GM12891 (cell line): ENCODE measurements at regions not wholly inside any gene's neighbourhood (a gene's known extent, or its start where the extent isn't known, plus 50 kb on each side); places are given as distances from the start of the nearest gene placed in this dataset.

Source experiments
- PAX5 ChIP-seq: IDR thresholded peaks from 2 replicates; pipeline ENCODE4 v1.6.1; 2011; ENCODE audit warnings: low read length, moderate library complexity, mild to moderate bottlenecking; ENCODE audit not compliant: insufficient read depth, severe bottlenecking
- POLR2A ChIP-seq: IDR thresholded peaks from 2 replicates; pipeline ENCODE4 v1.6.1; 2011; ENCODE audit warnings: low read depth, low read length, control low read depth
- POLR2AphosphoS5 ChIP-seq: IDR thresholded peaks from 2 replicates; pipeline ENCODE4 v1.6.1; 2011; ENCODE audit warnings: low read depth, low read length, control low read depth
- POU2F2 ChIP-seq: IDR thresholded peaks from 2 replicates; pipeline ENCODE4 v1.6.1; 2011; ENCODE audit warnings: low read depth, mild to moderate bottlenecking, control low read depth, low read length, moderate library complexity
- TAF1 ChIP-seq: IDR thresholded peaks from 2 replicates; pipeline ENCODE4 v1.6.1; 2011; ENCODE audit warnings: low read depth, low read length, control low read depth

DNA sequence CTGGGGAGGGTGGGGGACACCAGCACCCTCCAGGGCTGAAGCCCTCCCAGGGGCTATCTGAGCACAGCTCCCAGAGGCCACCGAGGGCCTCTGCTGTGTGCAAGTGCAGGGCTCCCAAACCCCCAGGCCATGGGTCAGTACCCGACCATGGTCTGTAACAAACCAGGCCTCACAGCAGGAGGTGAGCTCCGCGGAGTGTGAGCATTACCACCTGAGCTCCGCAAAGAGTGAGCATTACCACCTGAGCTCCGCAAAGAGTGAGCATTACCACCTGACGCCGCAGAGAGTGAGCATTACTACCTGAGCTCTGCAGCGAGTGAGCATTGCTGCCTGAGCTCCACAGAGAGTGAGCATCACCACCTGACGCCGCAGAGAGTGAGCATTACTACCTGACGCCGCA lies 152.9 kb upstream of the IRX2 start:
- TF ChIP-seq POLR2AphosphoS5 (no peak), POU2F2 (no peak), POLR2A (no peak), TAF1 (no peak), PAX5 (no peak)
